Neural cell (in vitro differentiated cells): ENCODE measurements at regions not wholly inside any gene's neighbourhood (a gene's known extent, or its start where the extent isn't known, plus 50 kb on each side); places are given as distances from the start of the nearest gene placed in this dataset.

Experiments
- H2AFZ ChIP-seq: fragments of 200-600, 300-800 bp; sonication (generic), shearing (Covaris generic); 2 replicates; pipeline ENCODE4 v1.6.0; 2014; ENCODE audit warnings: low read depth, mild to moderate bottlenecking, antibody characterized with exemption, low read length, moderate library complexity
- H3F3A ChIP-seq: fragments of 200-600 bp; shearing (Covaris generic); 2 replicates; pipeline ENCODE4 v1.6.1; 2016; ENCODE audit warnings: mild to moderate bottlenecking, moderate library complexity, mixed read lengths, antibody characterized with exemption, low read length; ENCODE audit not compliant: insufficient read depth, poor library complexity, severe bottlenecking
- H3K27ac ChIP-seq: fragments of 200-600, 300-800 bp; sonication (generic), shearing (Covaris generic); 2 replicates; pipeline ENCODE4 v1.5.1; 2014; ENCODE audit warnings: mild to moderate bottlenecking, low read length, moderate library complexity
- H3K27me3 ChIP-seq: fragments of 300-800, 200-600 bp; sonication (generic), shearing (Covaris generic); 2 replicates; pipeline ENCODE4 v1.6.0; 2014; ENCODE audit warnings: mild to moderate bottlenecking, low read depth, low read length, moderate library complexity; ENCODE audit not compliant: insufficient read depth
- H3K36me3 ChIP-seq: fragments of 300-800, 200-600 bp; sonication (generic), shearing (Covaris generic); 2 replicates; pipeline ENCODE4 v1.5.1; 2014; ENCODE audit warnings: mild to moderate bottlenecking, antibody characterized with exemption, low read length, moderate library complexity; ENCODE audit not compliant: insufficient read depth
- H3K4me2 ChIP-seq: fragments of 300-800, 200-600 bp; sonication (generic), shearing (Covaris generic); 2 replicates; pipeline ENCODE4 v1.6.0; 2014; ENCODE audit warnings: mild to moderate bottlenecking, low read length
- H3K4me3 ChIP-seq: fragments of 300-800, 200-600 bp; sonication (generic), shearing (Covaris generic); 2 replicates; pipeline ENCODE4 v1.5.1; 2014; ENCODE audit warnings: mild to moderate bottlenecking, low read length, moderate library complexity
- H3K79me2 ChIP-seq: fragments of 200-600 bp; shearing (Covaris generic); replicated peaks from 2 replicates; pipeline ENCODE4 v1.6.0; 2014; ENCODE audit warnings: mild to moderate bottlenecking, low read length, moderate library complexity; ENCODE audit not compliant: insufficient read depth
- H3K9ac ChIP-seq: fragments of 300-800, 200-600 bp; sonication (generic), shearing (Covaris generic); 2 replicates; pipeline ENCODE4 v1.6.1; 2016; ENCODE audit warnings: mild to moderate bottlenecking, low read length, mixed read lengths
- H3K9me2 ChIP-seq: fragments of 200-600 bp; shearing (Covaris generic); 2 replicates; pipeline ENCODE4 v1.6.1; 2016; ENCODE audit warnings: mild to moderate bottlenecking, low read length, mixed read lengths; ENCODE audit not compliant: insufficient read depth
- H3K9me3 ChIP-seq: fragments of 200-600, 300-800 bp; sonication (generic), shearing (Covaris generic); 2 replicates; pipeline ENCODE4 v1.6.1; 2016; ENCODE audit warnings: mild to moderate bottlenecking, mixed run types, low read length, moderate library complexity, mixed read lengths
- H4K20me1 ChIP-seq: fragments of 200-600 bp; shearing (Covaris generic); 2 replicates; pipeline ENCODE4 v1.6.1; 2016; ENCODE audit warnings: mild to moderate bottlenecking, mixed run types; ENCODE audit not compliant: insufficient read depth
- EP300 ChIP-seq: fragments of 450-650 bp; conservative IDR thresholded peaks from 2 replicates; pipeline ENCODE4 v1.6.1; 2014; ENCODE audit warnings: antibody characterized with exemption, mild to moderate bottlenecking, moderate library complexity; ENCODE audit not compliant: poor library complexity, severe bottlenecking
- EZH2 ChIP-seq: fragments of 200-600, 300-800 bp; shearing (Covaris generic), sonication (generic); IDR thresholded peaks from 2 replicates; pipeline ENCODE4 v1.6.1; 2014; ENCODE audit warnings: antibody characterized with exemption, low read length, borderline replicate concordance, mild to moderate bottlenecking; ENCODE audit not compliant: insufficient read depth, poor library complexity, severe bottlenecking
- POLR2AphosphoS5 ChIP-seq: IDR thresholded peaks from 2 replicates; pipeline ENCODE4 v1.6.1; 2012
- TF ChIP-seq, protein P1 (sequence below): IDR thresholded peaks from 2 replicates; pipeline ENCODE4 v1.6.1; 2012; ENCODE audit warnings: borderline replicate concordance

- no peaks in the 10 kb centered on the region for H3K79me2 ChIP-seq
- H3K9me2 ChIP-seq = no peaks in the 10 kb centered on the region
- H3K4me3 ChIP-seq = peak overlapping the region; percentile 33
- TF ChIP-seq EP300 (peak; percentile 49), EZH2 (no peak)
- TF ChIP-seq, protein P1, sequence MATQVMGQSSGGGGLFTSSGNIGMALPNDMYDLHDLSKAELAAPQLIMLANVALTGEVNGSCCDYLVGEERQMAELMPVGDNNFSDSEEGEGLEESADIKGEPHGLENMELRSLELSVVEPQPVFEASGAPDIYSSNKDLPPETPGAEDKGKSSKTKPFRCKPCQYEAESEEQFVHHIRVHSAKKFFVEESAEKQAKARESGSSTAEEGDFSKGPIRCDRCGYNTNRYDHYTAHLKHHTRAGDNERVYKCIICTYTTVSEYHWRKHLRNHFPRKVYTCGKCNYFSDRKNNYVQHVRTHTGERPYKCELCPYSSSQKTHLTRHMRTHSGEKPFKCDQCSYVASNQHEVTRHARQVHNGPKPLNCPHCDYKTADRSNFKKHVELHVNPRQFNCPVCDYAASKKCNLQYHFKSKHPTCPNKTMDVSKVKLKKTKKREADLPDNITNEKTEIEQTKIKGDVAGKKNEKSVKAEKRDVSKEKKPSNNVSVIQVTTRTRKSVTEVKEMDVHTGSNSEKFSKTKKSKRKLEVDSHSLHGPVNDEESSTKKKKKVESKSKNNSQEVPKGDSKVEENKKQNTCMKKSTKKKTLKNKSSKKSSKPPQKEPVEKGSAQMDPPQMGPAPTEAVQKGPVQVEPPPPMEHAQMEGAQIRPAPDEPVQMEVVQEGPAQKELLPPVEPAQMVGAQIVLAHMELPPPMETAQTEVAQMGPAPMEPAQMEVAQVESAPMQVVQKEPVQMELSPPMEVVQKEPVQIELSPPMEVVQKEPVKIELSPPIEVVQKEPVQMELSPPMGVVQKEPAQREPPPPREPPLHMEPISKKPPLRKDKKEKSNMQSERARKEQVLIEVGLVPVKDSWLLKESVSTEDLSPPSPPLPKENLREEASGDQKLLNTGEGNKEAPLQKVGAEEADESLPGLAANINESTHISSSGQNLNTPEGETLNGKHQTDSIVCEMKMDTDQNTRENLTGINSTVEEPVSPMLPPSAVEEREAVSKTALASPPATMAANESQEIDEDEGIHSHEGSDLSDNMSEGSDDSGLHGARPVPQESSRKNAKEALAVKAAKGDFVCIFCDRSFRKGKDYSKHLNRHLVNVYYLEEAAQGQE = no peak
- H3K36me3 ChIP-seq = no peaks in the 10 kb centered on the region
- no peaks in the 10 kb centered on the region for H3K27me3 ChIP-seq
- peak overlapping the region; percentile 46 for H3K27ac ChIP-seq
- no peak overlapping the region for H2AFZ ChIP-seq
- no peak overlapping the region for H3K9ac ChIP-seq
- peaks cover 3% of the 10 kb centered on the region for H3F3A ChIP-seq
- H3K4me2 ChIP-seq = no peak overlapping the region
- H3K9me3 ChIP-seq = no peaks in the 10 kb centered on the region
- H4K20me1 ChIP-seq = no peaks in the 10 kb centered on the region
Measured at GRCh38 chr2:217643789-217644301, 358.9 kb downstream of the TNS1 start.

DNA sequence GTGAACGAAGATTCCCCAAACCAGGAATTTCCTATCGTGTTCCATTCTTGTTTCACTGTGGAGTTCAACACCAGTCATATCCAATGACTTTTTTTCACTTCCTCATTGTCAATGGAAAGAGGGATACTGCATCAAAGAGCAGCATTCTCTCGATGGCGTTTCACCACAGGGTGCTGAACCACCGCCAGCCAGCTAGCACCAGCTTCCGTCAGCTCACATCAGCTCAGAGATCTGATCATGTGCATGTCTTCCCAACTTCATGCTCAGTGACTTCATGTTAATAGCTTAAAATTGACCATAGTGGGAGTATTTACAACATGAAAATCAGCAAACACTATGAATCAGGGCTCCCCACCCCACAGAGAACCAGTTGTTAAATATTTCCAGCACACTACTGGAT is 359.9 kb downstream of the TNS1 start:
- TF ChIP-seq POLR2AphosphoS5 (peak; percentile 41), EZH2 (no peak)

DNA sequence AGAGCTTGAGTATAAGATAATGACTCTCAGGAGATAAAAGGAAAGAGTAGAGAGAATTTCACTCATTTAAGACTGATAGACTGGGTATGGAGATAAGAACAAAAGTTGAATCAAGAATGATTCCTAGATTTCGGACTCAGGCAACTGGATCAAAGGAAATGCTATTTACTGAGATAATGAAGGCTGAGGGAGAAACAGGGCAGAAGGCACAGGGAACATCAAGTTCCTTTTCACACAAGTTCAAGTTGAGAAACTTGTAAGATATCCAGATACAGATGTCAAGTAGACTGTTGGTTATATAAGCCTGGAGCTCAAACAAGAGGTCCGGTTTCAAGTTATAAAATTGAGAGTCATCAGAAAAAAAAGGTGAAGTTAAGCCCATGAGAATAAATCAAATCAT is 360.8 kb downstream of the TNS1 start:
- Histone ChIP-seq H3K36me3 (no peaks in the 10 kb centered on the region), H3K79me2 (no peaks in the 10 kb centered on the region), H2AFZ (no peak overlapping the region), H4K20me1 (no peaks in the 10 kb centered on the region), H3K9me2 (no peaks in the 10 kb centered on the region), H3F3A (peaks cover 3% of the 10 kb centered on the region), H3K27me3 (no peaks in the 10 kb centered on the region), H3K27ac (no peak overlapping the region), H3K4me2 (no peak overlapping the region), H3K9me3 (no peaks in the 10 kb centered on the region), H3K9ac (no peak overlapping the region), H3K4me3 (no peak overlapping the region)
- TF ChIP-seq, protein P1 = no peak
- no peak for TF ChIP-seq EZH2

More for the DNA sequence above, 359.9 kb downstream of the TNS1 start:
- Histone ChIP-seq H3K4me3 (no peak overlapping the region), H3F3A (peaks cover 3% of the 10 kb centered on the region), H3K4me2 (no peak overlapping the region), H3K27ac (no peak overlapping the region), H2AFZ (no peak overlapping the region), H3K9ac (no peak overlapping the region), H3K27me3 (no peaks in the 10 kb centered on the region), H4K20me1 (no peaks in the 10 kb centered on the region), H3K36me3 (no peaks in the 10 kb centered on the region), H3K9me2 (no peaks in the 10 kb centered on the region), H3K79me2 (no peaks in the 10 kb centered on the region), H3K9me3 (no peaks in the 10 kb centered on the region)
